Endothelial cell of hepatic sinusoid (primary cell): ENCODE measurements at regions not wholly inside any gene's neighbourhood (a gene's known extent, or its start where the extent isn't known, plus 50 kb on each side); places are given as distances from the start of the nearest gene placed in this dataset.

Experiments used
- in situ Hi-C: cut with HindIII; loops from 2 replicates; pipeline ENCODE4 v1.10.0; 2017; ENCODE audit warnings: low sequenced_read_pairs

DNA sequence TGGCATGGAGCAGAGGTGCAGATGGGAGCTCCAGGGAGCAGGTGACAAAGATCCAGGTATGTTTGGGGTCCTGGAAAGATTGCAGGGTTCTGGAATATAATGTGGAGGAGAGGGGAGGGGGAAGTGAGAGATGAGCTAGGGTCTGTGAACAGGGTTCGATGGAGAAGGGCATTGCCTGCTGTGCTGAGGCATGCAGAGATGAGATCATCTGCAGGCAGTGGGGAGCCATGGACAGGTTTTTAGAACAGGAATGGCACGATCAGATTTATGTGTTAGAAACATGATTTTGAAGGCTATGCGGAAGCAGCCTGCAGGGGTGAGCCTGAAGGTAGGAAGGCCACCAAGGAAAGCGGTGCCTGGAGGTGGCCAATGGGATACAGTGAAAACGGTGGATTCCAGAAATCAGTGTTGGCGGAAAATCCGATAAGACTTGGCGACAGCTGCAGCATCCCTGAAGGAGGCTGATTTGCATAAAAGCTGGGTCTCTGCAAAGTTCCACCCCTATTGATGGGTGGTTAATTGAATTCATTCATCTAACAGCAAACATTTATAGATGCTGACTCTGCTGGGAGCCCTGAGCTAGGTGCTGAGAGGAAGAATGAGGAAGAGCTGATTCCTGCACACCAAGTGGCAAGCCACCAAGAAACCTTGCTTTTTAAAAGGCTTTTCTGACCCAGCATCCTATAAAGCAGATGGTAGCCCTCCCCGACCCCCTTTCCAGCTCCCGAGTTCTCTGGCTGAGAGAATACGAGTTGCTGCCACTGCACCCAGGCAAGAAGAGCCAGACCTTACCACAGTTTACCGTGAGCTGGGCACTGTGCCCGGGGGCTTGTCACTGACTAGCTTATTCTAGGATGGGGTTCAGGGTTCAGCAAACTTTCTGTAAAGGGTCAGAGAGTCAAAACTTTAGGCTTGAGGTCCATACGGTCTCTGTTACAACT, 139.2 kb upstream of the SMIM23 start:
- in situ Hi-C loops: no loop called here

DNA sequence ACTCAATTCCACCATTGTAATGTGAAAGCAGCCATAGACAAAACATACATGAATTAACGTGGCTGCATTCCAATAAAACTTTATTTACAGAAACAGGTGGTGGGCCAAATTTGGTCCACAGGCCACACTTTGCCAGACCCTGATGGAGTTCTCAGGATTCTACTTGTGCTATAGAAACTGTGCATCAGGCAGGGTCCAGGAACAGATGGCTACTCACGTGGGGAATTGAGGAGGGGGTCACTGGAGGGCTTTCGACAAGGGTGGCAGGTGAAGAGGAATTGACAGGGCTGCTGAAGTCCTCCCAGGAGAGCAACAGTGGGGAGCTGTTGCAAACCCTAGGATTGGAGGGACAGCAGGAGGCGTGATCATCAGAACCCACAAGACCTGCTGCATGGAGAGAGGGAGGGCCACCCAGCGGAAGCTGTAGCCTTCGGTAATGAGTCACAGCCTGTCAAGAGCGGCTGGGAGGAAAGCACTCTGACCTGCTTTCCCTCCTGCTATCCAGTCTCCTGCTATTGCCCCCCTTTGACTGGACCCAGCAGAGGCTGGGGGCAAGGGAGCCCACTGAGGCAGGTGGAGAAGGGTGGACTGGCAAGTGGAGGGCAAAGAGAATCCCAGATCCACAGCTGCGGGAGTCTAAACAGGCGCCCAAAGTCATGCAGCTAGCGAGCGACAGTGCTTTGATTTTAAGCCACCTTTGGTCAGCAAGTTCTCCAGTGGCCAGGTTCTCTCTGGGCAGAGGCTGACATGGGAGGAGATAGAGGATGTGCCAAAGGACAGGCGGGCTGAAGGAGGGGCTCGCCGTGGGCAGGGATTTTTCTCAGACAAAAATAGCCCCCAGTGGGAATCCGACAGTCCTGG, 138.3 kb upstream of the SMIM23 start:
- in situ Hi-C loops: no loop called here

DNA sequence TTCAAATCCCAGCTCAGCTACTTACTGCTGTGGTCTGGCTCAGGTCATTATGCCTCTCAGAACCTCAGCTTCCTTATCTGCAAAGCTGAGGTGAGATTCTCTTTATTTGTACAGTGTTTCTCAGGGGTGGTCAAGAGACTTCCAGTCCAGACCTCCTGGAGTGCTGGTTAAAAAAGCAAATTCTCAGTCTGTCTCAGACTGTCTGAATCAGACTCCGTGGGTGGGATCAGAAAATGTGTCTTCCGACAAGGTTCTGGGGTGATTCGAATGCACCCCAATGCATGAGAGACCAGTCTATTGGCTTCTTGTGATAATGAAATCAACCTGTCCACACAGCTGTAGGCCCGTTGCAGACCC, 137.7 kb upstream of the SMIM23 start:
- in situ Hi-C loops: no loop called here

DNA sequence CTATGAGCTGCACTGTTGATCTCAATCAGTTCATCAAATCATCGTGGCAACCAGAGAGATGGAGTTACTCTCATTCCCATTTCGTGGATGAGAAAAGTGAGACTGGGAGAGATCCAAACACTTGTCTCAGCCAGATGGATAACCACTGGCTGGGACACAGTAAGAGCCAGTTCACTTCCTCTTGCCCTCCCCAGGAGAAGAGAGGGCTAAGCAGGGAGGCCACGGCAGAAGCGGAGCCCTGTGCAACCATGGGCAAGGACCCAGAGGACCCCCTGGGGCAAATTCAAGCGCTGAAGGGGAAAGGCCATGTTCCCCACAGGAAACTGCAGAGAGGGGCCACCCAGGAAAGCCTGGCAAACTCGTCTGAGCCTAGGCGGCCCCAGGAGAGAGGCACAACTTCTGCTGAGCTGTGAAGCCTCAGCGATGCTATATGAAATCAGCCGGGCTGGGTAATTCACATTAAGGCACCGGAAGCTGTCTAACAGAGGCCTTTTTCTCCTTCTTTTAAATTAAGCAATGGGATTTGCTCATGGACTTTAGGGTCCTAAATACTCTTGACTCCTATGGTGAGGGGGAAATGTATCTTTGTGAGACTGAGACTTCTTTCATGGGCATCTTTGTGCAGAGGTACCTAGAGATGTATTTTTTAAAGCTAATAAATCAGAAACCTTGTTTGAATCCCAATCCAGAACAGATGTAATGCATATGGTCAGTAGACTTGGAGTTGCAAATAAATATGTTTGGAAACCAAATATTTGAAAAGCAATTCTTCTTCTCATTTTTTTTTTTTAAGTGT, 137.1 kb upstream of the SMIM23 start:
- in situ Hi-C loops: no loop called here

DNA sequence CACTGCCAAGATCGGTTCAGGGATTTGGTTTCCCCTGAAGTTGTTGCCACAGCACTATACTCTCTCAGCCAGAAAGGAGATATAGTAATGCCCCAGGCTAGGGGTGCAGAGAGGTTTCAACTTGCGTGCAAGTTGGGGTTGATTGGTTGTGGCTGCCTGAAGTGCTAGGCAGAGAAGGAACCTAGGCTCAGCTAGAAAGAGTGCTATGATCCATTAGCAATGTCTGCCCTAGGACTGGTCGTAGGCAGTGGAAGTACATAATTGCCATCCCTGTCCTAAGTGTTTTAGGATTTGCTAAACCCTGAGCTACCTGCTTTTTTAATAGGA, 136.6 kb upstream of the SMIM23 start:
- in situ Hi-C loops: no loop called here

DNA sequence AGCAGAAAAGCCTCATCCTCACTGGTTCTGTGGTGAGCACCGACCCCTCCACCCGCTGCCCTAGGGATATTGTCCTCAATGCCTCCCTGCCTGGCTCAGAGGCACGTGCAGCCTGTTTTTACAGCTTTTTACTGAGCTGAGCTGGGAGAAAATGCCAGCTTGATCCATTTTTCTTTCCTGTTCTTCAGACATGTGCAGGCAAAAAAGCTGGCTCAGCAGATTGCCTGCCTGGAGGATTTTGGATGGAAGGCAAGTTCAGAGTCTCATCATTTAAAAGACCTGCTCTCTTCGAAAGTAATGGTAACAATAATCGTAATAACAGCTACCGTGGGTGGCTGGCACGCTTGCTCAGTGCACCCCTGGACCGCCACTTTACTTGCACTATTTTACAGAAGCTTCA, 135.0 kb upstream of the SMIM23 start:
- in situ Hi-C loops: no loop called here

DNA sequence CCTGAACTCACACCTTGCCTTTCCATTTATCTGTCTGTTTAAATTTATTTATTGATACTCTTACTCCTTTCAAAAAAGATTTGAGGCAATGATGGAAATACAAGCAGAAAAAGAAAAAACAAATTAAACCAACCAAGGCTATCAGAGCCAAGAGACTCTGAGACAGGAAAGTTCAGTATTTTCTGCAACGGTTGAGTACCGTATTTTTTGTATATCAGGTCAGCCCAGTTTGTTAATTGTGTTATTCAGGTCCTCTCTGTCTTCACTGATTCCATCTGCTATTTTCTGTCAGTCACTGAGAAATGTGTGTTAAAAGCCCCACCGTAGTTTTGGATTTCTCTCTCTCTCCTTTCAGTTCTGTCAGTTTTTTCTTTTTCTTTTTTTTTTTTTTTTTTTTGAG, 134.5 kb upstream of the SMIM23 start:
- in situ Hi-C loops: no loop called here

DNA sequence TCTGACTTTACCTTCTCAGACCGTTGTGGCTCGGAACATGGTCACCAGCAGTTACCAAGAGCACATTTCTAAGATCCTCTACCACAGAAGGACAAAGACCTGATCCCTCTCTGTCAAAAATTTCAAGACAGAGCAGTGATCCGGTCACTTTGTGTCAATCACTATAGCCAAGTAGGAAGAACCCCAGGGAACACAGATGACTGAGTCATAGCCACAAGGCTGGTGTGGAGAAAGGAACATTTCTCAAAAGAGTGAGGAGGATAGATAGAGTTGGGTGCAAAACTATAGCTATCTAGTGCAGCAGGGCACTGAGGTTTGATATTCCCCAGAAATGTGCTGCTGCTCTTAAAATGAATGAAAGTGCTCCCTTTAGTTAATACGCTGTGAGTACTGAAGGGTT, 130.7 kb upstream of the SMIM23 start:
- in situ Hi-C loops: no loop called here

DNA sequence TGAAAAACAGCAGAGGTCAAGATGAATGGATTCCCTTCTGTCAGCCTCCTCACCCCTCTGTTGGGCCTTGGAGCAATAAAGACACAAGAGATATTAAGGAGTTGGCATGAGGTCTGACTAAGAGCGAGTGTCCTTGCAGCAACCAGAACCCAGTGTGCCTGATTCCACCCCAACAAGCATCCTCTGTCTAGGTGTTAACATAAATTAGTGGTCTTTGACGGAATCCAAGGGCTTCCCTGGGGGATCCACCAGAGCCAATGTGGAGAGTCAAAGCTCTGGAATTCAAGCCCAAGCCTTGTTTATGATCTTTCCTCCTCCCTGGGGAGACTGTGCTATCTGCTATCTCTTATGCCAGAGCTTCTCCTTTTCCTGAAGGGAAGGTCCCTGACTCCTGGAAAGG, 128.1 kb upstream of the SMIM23 start:
- in situ Hi-C loops: no loop called here

DNA sequence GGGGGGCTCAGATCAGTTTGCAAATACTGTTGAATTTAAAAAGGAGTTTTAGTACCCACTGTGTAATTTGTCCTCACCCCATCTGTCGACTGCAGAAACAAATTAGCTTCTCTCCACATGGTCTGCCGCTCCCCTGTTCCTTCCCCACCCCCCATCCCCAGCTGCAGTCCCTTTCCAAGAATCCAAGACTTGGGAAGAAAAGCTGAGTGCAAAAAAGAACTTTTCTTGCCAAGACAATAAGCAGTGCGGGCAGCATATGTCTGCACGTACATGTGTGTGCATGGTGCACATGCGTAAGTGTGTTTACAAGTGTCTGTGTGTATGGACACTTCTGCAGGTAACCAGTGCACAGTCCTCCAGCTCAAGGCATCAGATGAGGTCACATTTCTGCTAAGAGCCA, 125.7 kb upstream of the SMIM23 start:
- in situ Hi-C loops: no loop called here

DNA sequence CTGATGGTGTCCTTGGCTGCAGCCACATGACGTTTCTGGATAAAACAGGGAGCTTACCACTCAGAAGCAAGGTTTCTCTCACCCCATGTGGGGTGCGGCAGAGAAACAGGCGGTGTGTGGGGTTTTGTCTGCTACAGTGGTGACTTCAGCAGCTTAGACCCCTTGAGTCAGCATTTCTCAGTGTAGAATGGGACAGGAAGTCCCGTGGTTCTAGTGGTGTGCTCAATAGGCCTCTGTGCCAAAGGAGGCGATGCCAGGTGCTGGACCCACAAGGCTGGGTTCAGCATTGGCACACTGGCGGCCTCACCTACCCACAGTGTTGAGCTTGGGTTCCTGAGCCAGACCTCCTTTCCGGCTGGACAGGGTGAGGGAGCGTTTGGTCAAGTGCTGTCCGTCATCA, 125.2 kb upstream of the SMIM23 start:
- in situ Hi-C loops: no loop called here

DNA sequence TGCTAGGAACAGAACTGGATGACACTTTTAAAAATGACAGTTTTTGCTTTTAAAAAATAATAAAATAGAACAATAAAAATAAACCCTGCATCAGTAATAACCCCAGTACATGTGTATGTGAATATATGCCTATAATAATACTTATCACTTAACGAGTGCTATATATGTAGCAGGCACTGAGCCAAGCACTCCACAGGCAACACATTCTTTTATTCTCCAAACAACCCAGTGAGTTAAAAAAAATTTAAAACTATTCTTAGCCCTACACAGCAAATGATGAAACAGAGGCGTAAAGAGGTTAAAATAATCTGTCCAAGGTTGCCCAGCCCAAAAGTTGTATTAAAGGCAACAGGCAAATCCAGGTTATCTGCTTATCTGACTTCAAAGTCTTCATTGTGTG, 124.5 kb upstream of the SMIM23 start:
- in situ Hi-C loops: no loop called here

DNA sequence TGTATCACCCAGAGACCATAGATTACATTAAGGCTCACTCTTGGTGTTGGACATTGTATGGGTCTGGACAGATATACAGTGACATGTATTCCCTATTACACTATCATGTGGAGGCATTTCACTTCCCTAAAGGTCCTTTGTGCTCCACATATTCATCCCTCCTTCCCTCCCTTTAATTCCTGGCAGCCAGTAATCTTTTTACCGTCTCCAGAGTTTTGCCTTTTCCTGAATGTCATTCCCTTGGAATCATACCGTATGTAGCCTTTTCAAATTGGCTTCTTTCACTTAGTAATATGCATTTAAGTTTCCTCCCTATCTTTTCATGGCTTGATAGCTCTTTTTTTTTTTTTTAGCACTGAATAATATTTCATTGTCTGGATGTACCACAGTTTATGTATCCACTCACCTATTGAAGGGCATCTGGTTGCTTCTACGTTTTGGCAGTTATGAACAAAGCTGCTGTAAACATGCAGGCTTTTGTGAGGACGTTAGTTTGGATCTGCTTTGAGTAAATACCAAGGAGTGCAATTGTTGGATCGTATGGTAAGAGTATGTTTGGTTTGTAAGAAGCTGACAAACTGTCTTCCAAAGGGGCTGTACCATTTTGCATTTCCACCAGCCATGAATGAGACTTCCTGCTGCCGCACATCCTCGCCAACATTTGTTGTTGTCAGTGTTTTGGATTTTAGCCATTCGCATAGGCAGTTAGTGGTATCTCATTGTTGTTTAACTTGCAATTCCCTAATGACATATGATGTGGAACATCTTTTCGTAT, 122.1 kb upstream of the SMIM23 start:
- in situ Hi-C loops: no loop called here

DNA sequence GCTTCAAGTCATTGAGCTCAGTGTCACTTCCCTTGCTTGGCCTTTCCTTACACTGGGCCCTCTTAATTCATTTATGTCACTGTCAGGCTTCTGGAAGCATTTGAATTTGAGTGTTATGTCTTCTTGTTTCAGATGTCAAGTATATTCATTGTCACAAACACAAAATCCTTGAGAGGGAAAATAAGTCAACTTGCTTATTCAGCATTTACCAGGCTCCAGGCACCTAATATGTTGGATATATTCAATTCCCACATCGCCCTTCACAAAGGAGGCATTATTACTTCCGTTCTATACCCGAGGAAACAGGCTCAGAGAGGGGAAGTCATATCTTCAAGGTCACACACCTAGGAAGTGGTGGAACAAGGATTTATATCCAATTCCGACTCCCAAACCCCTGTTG, 121.1 kb upstream of the SMIM23 start:
- in situ Hi-C loops: no loop called here

DNA sequence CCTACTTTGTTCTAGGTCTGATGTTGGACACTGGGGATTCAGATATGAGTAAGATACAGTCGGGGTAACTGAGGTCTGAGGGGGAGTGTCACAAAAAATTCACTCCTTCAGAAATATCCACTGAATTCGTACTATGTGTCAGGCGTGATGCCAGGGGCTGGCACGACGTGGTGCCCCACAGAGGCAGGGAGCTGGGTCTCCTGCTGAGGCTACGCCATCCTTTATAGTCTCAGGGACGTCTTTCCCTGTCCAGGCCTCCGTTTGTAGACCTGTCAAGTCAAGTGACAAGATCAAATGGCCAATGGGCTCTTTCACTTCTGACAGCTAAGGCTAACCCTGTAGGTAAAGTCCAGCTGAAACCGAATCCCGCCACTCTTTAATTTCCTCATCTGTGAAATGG, 118.8 kb upstream of the SMIM23 start:
- in situ Hi-C loops: no loop called here

DNA sequence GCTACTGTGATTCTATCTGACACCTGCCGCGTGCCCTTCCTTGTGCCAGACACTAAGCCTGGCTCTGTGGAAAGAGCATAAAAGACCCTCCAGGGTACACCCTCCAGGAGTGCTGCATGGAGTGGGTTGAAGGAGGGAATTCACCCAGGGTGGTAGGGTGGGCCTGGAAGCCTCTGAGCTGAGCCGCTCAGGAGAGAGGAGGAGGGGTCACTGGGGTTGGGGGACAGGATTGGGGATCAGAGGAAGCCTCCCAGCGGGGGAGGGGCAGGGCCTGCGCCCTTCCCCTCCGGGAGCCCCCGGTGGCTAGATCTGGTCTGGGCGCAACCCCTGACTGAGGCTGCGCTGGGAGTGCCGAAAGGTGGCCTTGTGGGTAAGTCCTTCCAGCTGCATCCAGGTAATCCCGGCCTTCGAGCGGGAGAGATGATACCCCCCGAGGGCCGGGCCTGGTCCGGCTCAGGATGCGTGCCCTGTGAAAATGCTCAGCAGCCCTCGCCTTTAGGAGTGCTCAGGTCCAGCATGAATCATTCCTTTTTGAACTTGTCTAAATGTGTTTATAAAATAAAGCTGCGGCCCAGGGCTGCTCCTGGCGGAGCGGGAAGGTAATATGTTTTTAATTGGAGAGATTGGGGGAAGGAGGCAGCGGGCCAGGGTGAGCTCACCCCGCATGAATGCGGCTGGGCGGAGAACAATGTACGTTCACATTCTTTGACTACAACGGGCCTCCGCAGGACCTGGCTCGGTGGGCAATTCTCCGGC, 118.1 kb upstream of the SMIM23 start:
- in situ Hi-C loops: no loop called here

DNA sequence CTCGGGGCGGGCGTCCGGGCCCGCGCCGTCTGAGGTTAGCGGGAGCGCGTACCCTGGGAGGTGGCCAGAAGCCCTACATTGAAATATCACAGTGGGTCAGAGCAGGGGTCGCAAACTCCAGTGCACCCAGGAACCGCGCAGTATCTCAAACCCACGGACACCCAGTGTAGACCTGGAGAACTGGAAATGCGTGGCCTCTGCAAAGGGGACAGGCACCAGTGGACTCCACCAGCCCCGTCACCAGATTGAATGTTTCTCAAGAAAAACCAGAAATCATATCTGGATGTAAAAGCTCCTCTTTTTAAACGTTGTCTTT, 117.6 kb upstream of the SMIM23 start:
- in situ Hi-C loops: no loop called here

DNA sequence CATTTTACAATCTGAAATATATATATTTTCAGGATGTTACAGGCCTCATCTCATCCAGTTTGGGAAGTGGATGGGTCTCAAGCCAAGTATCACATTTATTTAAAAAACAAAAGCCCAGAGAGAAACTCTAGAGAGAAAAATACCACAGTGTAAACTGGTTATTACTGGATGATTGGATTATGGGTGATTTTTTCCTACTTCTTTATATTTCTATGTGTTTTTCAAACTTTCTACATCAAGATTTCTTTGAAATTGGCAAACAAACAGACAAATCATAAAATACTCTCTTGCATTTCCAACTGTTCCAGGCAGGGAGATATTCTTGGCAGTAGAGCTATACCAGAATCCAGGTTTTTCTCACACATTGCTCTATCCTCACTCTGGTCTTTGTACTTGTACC, 116.0 kb upstream of the SMIM23 start:
- in situ Hi-C loops: no loop called here

DNA sequence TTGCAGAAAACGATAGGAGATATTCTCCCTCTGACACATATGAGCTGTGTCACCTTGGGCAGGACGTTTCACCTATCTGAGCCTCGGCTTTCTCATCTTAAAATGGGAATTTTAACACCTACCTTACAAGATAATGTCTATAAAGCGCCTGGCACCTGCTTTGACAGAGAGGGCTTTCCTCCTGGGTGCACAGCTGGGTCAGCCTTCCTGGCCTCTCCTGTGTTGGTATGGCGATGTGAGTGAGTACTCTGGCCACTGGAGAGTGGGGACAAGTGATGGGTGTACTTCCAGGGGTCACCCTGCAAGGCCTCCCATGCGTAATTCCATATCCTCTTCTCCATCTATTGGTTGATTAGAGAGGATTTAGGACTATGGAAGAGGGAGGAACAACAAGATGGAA, 113.1 kb upstream of the SMIM23 start:
- in situ Hi-C loops: no loop called here

DNA sequence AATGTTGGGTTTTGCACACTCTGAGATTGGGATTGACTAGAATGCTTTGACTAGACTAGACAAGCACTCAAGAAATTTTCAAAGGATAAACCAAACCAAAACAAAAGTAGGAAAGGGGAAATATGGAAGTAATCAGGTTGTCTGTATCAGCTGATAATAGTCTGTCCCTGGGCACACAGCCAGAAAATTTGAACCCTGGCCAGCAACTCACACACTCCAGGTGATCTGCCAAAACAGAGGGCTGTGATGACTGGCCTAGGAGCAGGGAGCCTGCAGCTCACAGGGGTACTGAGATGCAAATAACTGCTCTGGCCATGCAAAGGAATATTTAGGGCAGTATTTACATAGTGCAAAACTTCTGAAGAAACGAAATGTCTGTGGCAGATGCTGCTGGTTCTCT, 112.3 kb upstream of the SMIM23 start:
- in situ Hi-C loops: no loop called here
